ENCODE measurements at regions not wholly inside any gene's neighbourhood (a gene's known extent, or its start where the extent isn't known, plus 50 kb on each side); places are given as distances from the start of the nearest gene placed in this dataset.
A peak's percentile ranks its signal among the peaks of the same experiment; 100 is the strongest.

DNA sequence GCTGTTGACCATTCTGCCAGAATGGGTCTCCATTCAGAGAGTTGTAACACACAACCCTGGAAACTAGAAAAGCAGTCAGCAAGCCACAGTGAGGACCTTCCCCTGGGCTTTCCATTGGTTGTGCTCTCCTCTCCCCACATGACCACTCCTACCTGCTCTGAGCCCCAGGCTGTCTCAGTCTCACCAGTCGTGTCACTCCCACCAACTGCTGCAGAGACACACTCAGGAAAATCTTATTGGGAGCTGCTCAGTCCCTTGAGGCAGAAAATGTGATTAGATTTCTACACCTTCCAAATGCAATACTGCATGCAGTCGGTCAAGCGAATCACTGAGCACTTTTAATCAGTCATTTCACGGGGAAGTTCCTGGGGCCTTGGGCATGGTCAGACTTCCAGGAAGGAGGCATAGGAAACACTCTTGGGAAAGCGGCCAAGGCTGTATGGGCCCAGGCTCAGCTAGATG, 284.2 kb upstream of the NMUR2 start:
- Histone ChIP-seq H3K27ac (ENCODE audit: low read depth, low read length) (peak overlapping the region; percentile 4), H3K9me3 (ENCODE audit: insufficient read depth, low read depth, low read length) (peaks cover 7% of the 10 kb centered on the region), H3K4me1 (ENCODE audit: insufficient read depth, low read length) (peaks cover 10% of the 10 kb centered on the region), H3K79me2 (ENCODE audit: insufficient read depth, low read length) (no peaks in the 10 kb centered on the region), H3K4me3 (ENCODE audit: insufficient read depth, low read depth, low read length) (no peak overlapping the region), H4K20me1 (ENCODE audit: insufficient read depth, low read length) (no peaks in the 10 kb centered on the region), H2AFZ (ENCODE audit: low read depth, low read length) (peak overlapping the region; percentile 13), H3K9ac (ENCODE audit: low read length) (no peak overlapping the region), H3K4me2 (ENCODE audit: low read length) (peak overlapping the region; percentile 63), H3K36me3 (ENCODE audit: insufficient read depth, low read length) (no peaks in the 10 kb centered on the region), H3K27me3 (ENCODE audit: insufficient read depth, low read length) (no peaks in the 10 kb centered on the region)
- H3K27ac Mint-ChIP-seq (ENCODE audit: unreplicated experiment): peak overlapping the region; percentile 43
- peaks cover 22% of the 10 kb centered on the region for H3K4me1 Mint-ChIP-seq (ENCODE audit: low read depth, unreplicated experiment)
- H3K27me3 Mint-ChIP-seq (ENCODE audit: low read depth, unreplicated experiment): no peaks in the 10 kb centered on the region
- H3K9me3 Mint-ChIP-seq (ENCODE audit: unreplicated experiment): peaks cover 6% of the 10 kb centered on the region
- no peaks in the 10 kb centered on the region for H3K36me3 Mint-ChIP-seq (ENCODE audit: low read depth, unreplicated experiment)
- peak; percentile 6 for DNase-seq (ENCODE audit: low read depth)
- no peak for FAIRE-seq
- TF ChIP-seq, protein P1, sequence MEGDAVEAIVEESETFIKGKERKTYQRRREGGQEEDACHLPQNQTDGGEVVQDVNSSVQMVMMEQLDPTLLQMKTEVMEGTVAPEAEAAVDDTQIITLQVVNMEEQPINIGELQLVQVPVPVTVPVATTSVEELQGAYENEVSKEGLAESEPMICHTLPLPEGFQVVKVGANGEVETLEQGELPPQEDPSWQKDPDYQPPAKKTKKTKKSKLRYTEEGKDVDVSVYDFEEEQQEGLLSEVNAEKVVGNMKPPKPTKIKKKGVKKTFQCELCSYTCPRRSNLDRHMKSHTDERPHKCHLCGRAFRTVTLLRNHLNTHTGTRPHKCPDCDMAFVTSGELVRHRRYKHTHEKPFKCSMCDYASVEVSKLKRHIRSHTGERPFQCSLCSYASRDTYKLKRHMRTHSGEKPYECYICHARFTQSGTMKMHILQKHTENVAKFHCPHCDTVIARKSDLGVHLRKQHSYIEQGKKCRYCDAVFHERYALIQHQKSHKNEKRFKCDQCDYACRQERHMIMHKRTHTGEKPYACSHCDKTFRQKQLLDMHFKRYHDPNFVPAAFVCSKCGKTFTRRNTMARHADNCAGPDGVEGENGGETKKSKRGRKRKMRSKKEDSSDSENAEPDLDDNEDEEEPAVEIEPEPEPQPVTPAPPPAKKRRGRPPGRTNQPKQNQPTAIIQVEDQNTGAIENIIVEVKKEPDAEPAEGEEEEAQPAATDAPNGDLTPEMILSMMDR (IDR thresholded peaks at IDR 0.05; ENCODE audit: insufficient read depth, low read depth, low read length): no peak
- no peak for TF ChIP-seq EZH2 (IDR thresholded peaks at IDR 0.05; ENCODE audit: insufficient read depth, low read length)
- H3K4me3 Mint-ChIP-seq (ENCODE audit: unreplicated experiment): no peak overlapping the region

DNA sequence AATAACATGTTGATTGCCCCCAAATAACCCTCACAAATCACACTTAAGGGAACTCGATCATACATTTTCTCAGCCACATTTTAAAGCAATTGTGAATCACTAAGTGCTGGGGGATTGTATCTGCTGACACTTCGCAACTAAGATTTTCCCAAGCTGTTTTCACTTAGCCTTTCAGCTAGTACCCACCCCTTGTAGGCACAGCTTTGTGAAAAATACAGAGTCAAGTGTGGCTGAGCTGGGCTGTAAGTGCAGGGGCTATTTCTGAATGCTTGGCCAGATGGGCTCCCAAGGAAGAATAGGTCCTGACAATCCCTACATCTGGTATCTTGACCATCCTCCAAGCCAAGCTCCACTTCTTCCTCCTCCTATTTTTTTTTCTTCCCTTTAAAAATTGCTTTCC, 289.2 kb upstream of the NMUR2 start:
- FAIRE-seq: no peak
- H3K27me3 Mint-ChIP-seq (ENCODE audit: low read depth, unreplicated experiment): no peaks in the 10 kb centered on the region

More for the DNA sequence above, 289.2 kb upstream of the NMUR2 start:
- H3K27me3 ChIP-seq (ENCODE audit: insufficient read depth, low read length): no peaks in the 10 kb centered on the region
- Mint-ChIP-seq H3K9me3 (ENCODE audit: unreplicated experiment) (no peaks in the 10 kb centered on the region), H3K27ac (ENCODE audit: unreplicated experiment) (no peak overlapping the region), H3K36me3 (ENCODE audit: low read depth, unreplicated experiment) (no peaks in the 10 kb centered on the region), H3K4me3 (ENCODE audit: unreplicated experiment) (no peak overlapping the region), H3K4me1 (ENCODE audit: low read depth, unreplicated experiment) (peaks cover 12% of the 10 kb centered on the region)
- H3K4me2 ChIP-seq (ENCODE audit: low read length): no peak overlapping the region
- H3K36me3 ChIP-seq (ENCODE audit: insufficient read depth, low read length): no peaks in the 10 kb centered on the region
- no peak overlapping the region for H3K27ac ChIP-seq (ENCODE audit: low read depth, low read length)
- no peak overlapping the region for H2AFZ ChIP-seq (ENCODE audit: low read depth, low read length)
- H4K20me1 ChIP-seq (ENCODE audit: insufficient read depth, low read length): no peaks in the 10 kb centered on the region
- H3K79me2 ChIP-seq (ENCODE audit: insufficient read depth, low read length): no peaks in the 10 kb centered on the region
- no peak overlapping the region for H3K9ac ChIP-seq (ENCODE audit: low read length)
- TF ChIP-seq, protein P1 (IDR thresholded peaks at IDR 0.05; ENCODE audit: insufficient read depth, low read depth, low read length): no peak
- no peak for TF ChIP-seq EZH2 (IDR thresholded peaks at IDR 0.05; ENCODE audit: insufficient read depth, low read length)
- no peak overlapping the region for H3K4me3 ChIP-seq (ENCODE audit: insufficient read depth, low read depth, low read length)
- H3K4me1 ChIP-seq (ENCODE audit: insufficient read depth, low read length): peaks cover 3% of the 10 kb centered on the region
- H3K9me3 ChIP-seq (ENCODE audit: insufficient read depth, low read depth, low read length): no peaks in the 10 kb centered on the region
- DNase-seq (ENCODE audit: low read depth): no peak

Data from astrocyte (in vitro differentiated cells and primary cell).